GM12878 (cell line): ENCODE measurements at regions not wholly inside any gene's neighbourhood (a gene's known extent, or its start where the extent isn't known, plus 50 kb on each side); places are given as distances from the start of the nearest gene placed in this dataset.

Experiments used
- ATAC-seq: fragments of 200-7000 bp; cut with Tn5 transposase; 3 replicates; pipeline ENCODE4 v1.9.1; 2020; ENCODE audit warnings: mild to moderate bottlenecking, moderate library complexity
- BruUV-seq: library from RNA; stranded (reverse); fragments of 400-500 nt; replicated peaks from 2 replicates; lab custom pipeline; 2021; lab: Mats Ljungman, UMichigan
- CTCF ChIA-PET: fragments of 300-600 bp; sonication (Branson Sonifier 250); formaldehyde crosslinking; extraction: SDS; loops from one replicate; lab custom pipeline; 2021; ENCODE audit warnings: inconsistent platforms; lab: Yijun Ruan, JAX
- POLR2A ChIA-PET: fragments of 350-600 bp; formaldehyde crosslinking; extraction: SDS; loops from one replicate; lab custom pipeline; 2021; ENCODE audit warnings: inconsistent platforms; lab: Charles Lee
- RAD21 ChIA-PET: fragments of 300-600 bp; sonication (Branson Sonifier 250); formaldehyde crosslinking; loops from one replicate; lab custom pipeline; 2023; ENCODE audit warnings: antibody characterized with exemption; ENCODE audit not compliant: unreplicated experiment; lab: Charles Lee
- SMC1A ChIA-PET: fragments of 300-600 bp; sonication (Branson Sonifier 250); formaldehyde crosslinking; loops from one replicate; lab custom pipeline; 2023; ENCODE audit not compliant: unreplicated experiment, uncharacterized antibody; lab: Charles Lee
- DNase-seq: peaks from one replicate; pipeline ENCODE4 v3.0.0-alpha.2; 2011; ENCODE audit warnings: low read depth, low spot score
- FAIRE-seq: peaks from 3 replicates; lab custom pipeline; 2011; peaks lifted over from hg19 to GRCh38; lab: Jason Lieb, UNC
- H2AFZ ChIP-seq: 2 replicates; pipeline ENCODE4 v1.6.0; 2011; ENCODE audit warnings: low read depth, low read length, control low read depth; ENCODE audit not compliant: control insufficient read depth
- H3K27ac ChIP-seq: 2 replicates; pipeline ENCODE4 v1.5.1; 2011; ENCODE audit warnings: control low read depth; ENCODE audit not compliant: control insufficient read depth, insufficient read depth
- H3K27me3 ChIP-seq, 2 experiments: replicated peaks in 1 of 2; 2 replicates each; pipeline versions ENCODE4 v1.6.0 to v1.6.1; 2011; ENCODE audit warnings: low read length in 1 of 2; ENCODE audit not compliant: control insufficient read depth in 2 of 2, insufficient read depth in 2 of 2
- H3K36me3 ChIP-seq, 2 experiments: 2 replicates each; pipeline ENCODE4 v1.5.1; 2011; ENCODE audit warnings: low read length in 1 of 2; ENCODE audit not compliant: control insufficient read depth in 2 of 2, insufficient read depth in 2 of 2
- H3K4me1 ChIP-seq: 2 replicates; pipeline ENCODE4 v1.6.1; 2011; ENCODE audit warnings: mild to moderate bottlenecking, low read length, moderate library complexity, mixed read lengths; ENCODE audit not compliant: control insufficient read depth, insufficient read depth
- H3K4me2 ChIP-seq: 2 replicates; pipeline ENCODE4 v1.6.0; 2011; ENCODE audit warnings: control low read depth; ENCODE audit not compliant: control insufficient read depth, insufficient read depth
- H3K4me3 ChIP-seq: fragments of 200-600 bp; sonication (generic); 2 replicates; pipeline ENCODE4 v1.5.1; 2016
- H3K79me2 ChIP-seq: 2 replicates; pipeline ENCODE4 v1.6.0; 2011; ENCODE audit warnings: low read length; ENCODE audit not compliant: control insufficient read depth, insufficient read depth
- H3K9ac ChIP-seq: 2 replicates; pipeline ENCODE4 v1.8.0; 2011; ENCODE audit warnings: low read length, control low read depth, mixed read lengths; ENCODE audit not compliant: control insufficient read depth, insufficient read depth
- H3K9me3 ChIP-seq: replicated peaks from 3 replicates; pipeline ENCODE4 v1.5.1; 2011; ENCODE audit warnings: mild to moderate bottlenecking, low read length; ENCODE audit not compliant: control insufficient read depth, insufficient read depth
- H4K20me1 ChIP-seq: 2 replicates; pipeline ENCODE4 v1.6.0; 2011; ENCODE audit not compliant: control insufficient read depth, insufficient read depth
- ATF7 ChIP-seq: fragments of 450-650 bp; IDR thresholded peaks from 2 replicates; pipeline ENCODE4 v1.6.1; 2016; ENCODE audit warnings: low read depth, mild to moderate bottlenecking
- BCLAF1 ChIP-seq: fragments of 450-650 bp; IDR thresholded peaks from 2 replicates; pipeline ENCODE4 v1.6.1; 2017; ENCODE audit warnings: antibody characterized with exemption, mild to moderate bottlenecking, moderate library complexity
- CBX5 ChIP-seq: sonication (generic); IDR thresholded peaks from 2 replicates; pipeline ENCODE4 v1.6.1; 2016; ENCODE audit warnings: low read depth, moderate library complexity, mild to moderate bottlenecking, inconsistent platforms
- DPF2 ChIP-seq: fragments of 450-650 bp; IDR thresholded peaks from 2 replicates; pipeline ENCODE4 v1.6.1; 2017; ENCODE audit warnings: mild to moderate bottlenecking
- E2F8 ChIP-seq: fragments of 450-650 bp; IDR thresholded peaks from 2 replicates; pipeline ENCODE4 v1.6.1; 2018; ENCODE audit warnings: mild to moderate bottlenecking, low read depth, moderate library complexity; ENCODE audit not compliant: partially characterized antibody
- EGR1 ChIP-seq, 2 experiments: IDR thresholded peaks; 1 replicate in 1 of 2; 2 replicates in 1 of 2; pipeline ENCODE4 v1.6.1; 2011 to 2012; ENCODE audit warnings: low read depth in 2 of 2, low read length in 2 of 2, borderline replicate concordance in 1 of 2, mild to moderate bottlenecking in 1 of 2, moderate library complexity in 1 of 2
- JUND ChIP-seq: IDR thresholded peaks from 2 replicates; pipeline ENCODE4 v1.6.1; 2012; ENCODE audit warnings: low read depth, mild to moderate bottlenecking, low read length, improper control_type of control experiment, moderate library complexity
- MEF2A ChIP-seq: IDR thresholded peaks from 2 replicates; pipeline ENCODE4 v1.6.1; 2011; ENCODE audit warnings: low read depth, mild to moderate bottlenecking, low read length, moderate library complexity; ENCODE audit not compliant: insufficient read depth
- MYB ChIP-seq: fragments of 150-350 bp; IDR thresholded peaks from 2 replicates; pipeline ENCODE4 v1.6.1; 2014; ENCODE audit warnings: mild to moderate bottlenecking, low read depth, low read length, borderline replicate concordance
- NBN ChIP-seq: fragments of 450-650 bp; IDR thresholded peaks from 2 replicates; pipeline ENCODE4 v1.6.1; 2016
- PKNOX1 ChIP-seq: fragments of 450-650 bp; IDR thresholded peaks from 2 replicates; pipeline ENCODE4 v1.6.1; 2016; ENCODE audit warnings: mild to moderate bottlenecking
- RAD21 ChIP-seq: IDR thresholded peaks from 2 replicates; pipeline ENCODE4 v1.6.1; 2011; ENCODE audit warnings: mild to moderate bottlenecking, low read depth, low read length, moderate library complexity; ENCODE audit not compliant: insufficient read depth
- TCF12 ChIP-seq: IDR thresholded peaks from 2 replicates; pipeline ENCODE4 v1.6.1; 2011; ENCODE audit warnings: low read depth, mild to moderate bottlenecking, low read length
- in situ Hi-C: fragments of 300-500 bp; cut with MboI; formaldehyde crosslinking; loops from 9 replicates; pipeline ENCODE4 v1.14.3; 2018; ENCODE audit warnings: mixed read lengths
- intact Hi-C: fragments of 100-400 bp; cut with micrococcal nuclease; formaldehyde crosslinking; loops from one replicate; pipeline ENCODE4 v1.14.2; 2022; ENCODE audit not compliant: unreplicated experiment

- Histone ChIP-seq H3K9ac (no peak overlapping the region), H4K20me1 (no peaks in the 10 kb centered on the region), H3K36me3 (no peaks in the 10 kb centered on the region), H3K4me3 (no peak overlapping the region), H2AFZ (no peak overlapping the region), H3K4me2 (no peak overlapping the region), H3K4me1 (no peaks in the 10 kb centered on the region), H3K9me3 (no peaks in the 10 kb centered on the region), H3K79me2 (no peaks in the 10 kb centered on the region), H3K27me3 (no peaks in the 10 kb centered on the region), H3K27ac (no peak overlapping the region)
- no peak for TF ChIP-seq JUND
- no peak for TF ChIP-seq EGR1 (IDR thresholded peaks at IDR 0.05; ENCODE audit: borderline replicate concordance in 1 of 2, low read depth in 2 of 2, low read length in 2 of 2)
- no peak for TF ChIP-seq MYB
- no peak for TF ChIP-seq E2F8
- ChIA-PET SMC1A (no interaction called here), CTCF (no interaction called here), POLR2A (no interaction called here), RAD21 (no interaction called here)
- no peak for FAIRE-seq
- BruUV-seq, result no TSS peak
- in situ Hi-C loops (no loop called here), intact Hi-C loops (no loop called here)
- no peak for ATAC-seq
- no peak for DNase-seq
Observed at GRCh38 chr5:99664972-99665371, 736.2 kb upstream of the CHD1 start.

- POLR2A ChIA-PET, result no interaction called here
- H3K27ac ChIP-seq, result no peak overlapping the region
- no peaks in the 10 kb centered on the region for H3K9me3 ChIP-seq
- H2AFZ ChIP-seq, result no peak overlapping the region
- no peaks in the 10 kb centered on the region for H3K27me3 ChIP-seq
- intact Hi-C loops, result no loop called here
- SMC1A ChIA-PET, result no interaction called here
- no peak overlapping the region for H3K4me2 ChIP-seq
- CTCF ChIA-PET, result no interaction called here
- ATAC-seq, result no peak
- BruUV-seq, result no TSS peak
- no peak for DNase-seq
- H3K36me3 ChIP-seq, result no peaks in the 10 kb centered on the region
- no peak for TF ChIP-seq RAD21
- TF ChIP-seq PKNOX1, result no peak
- TF ChIP-seq MEF2A, result no peak
- TF ChIP-seq NBN, result no peak
- no peak for TF ChIP-seq CBX5
- TF ChIP-seq BCLAF1, result no peak
- no peak for TF ChIP-seq DPF2
- no peak for TF ChIP-seq ATF7
- no peak for TF ChIP-seq TCF12
- in situ Hi-C loops, result no loop called here
- no peak for FAIRE-seq
- no peak overlapping the region for H3K4me3 ChIP-seq
- H3K79me2 ChIP-seq, result no peaks in the 10 kb centered on the region
- no peak overlapping the region for H3K9ac ChIP-seq
- H4K20me1 ChIP-seq, result no peaks in the 10 kb centered on the region
- no peaks in the 10 kb centered on the region for H3K4me1 ChIP-seq
- RAD21 ChIA-PET, result no interaction called here
Observed at GRCh38 chr5:99651298-99651697, 722.5 kb upstream of the CHD1 start.
